ENCODE measurements at regions not wholly inside any gene's neighbourhood (a gene's known extent, or its start where the extent isn't known, plus 50 kb on each side); places are given as distances from the start of the nearest gene placed in this dataset.
A peak's percentile ranks its signal among the peaks of the same experiment; 100 is the strongest.
"Not testable (repeated sequence)": the region's sequence is repeated elsewhere in the genome, so short reads cannot be mapped to it uniquely, and the experiment has no call there.

- no peak for TF ChIP-seq CTCF (IDR thresholded peaks at IDR 0.05; ENCODE audit: insufficient read depth, low read depth, low read length, missing control alignments)
- DNase-seq (ENCODE audit: low read depth) = no peak
- H3K4me3 ChIP-seq (ENCODE audit: low read length) = no peak overlapping the region
These were observed 218.6 kb downstream of the ZNF33B start for GRCh38 chr10:42419789-42420188.

- DNase-seq (ENCODE audit: low read depth) = no peak
- no peak for TF ChIP-seq CTCF (IDR thresholded peaks at IDR 0.05; ENCODE audit: insufficient read depth, low read depth, low read length, missing control alignments)
- no peak overlapping the region for H3K4me3 ChIP-seq (ENCODE audit: low read length)
These were observed 257.3 kb downstream of the ZNF33B start for GRCh38 chr10:42380926-42381547.

- peak overlapping the region; percentile 49 for H3K4me3 ChIP-seq (ENCODE audit: low read length)
- TF ChIP-seq CTCF (IDR thresholded peaks at IDR 0.05; ENCODE audit: insufficient read depth, low read depth, low read length, missing control alignments) = no peak
- peak; percentile 75 for DNase-seq (ENCODE audit: low read depth)
These were observed 270.7 kb downstream of the ZNF33B start for GRCh38 chr10:42367532-42368230.

GRCh38 chr10:42351745-42352144 lies 286.6 kb downstream of the ZNF33B start:
- no peak for DNase-seq (ENCODE audit: low read depth)
- no peak for TF ChIP-seq CTCF (IDR thresholded peaks at IDR 0.05; ENCODE audit: insufficient read depth, low read depth, low read length, missing control alignments)
- no peak overlapping the region for H3K4me3 ChIP-seq (ENCODE audit: low read length)

- DNase-seq (ENCODE audit: low read depth); H3K4me3 ChIP-seq (ENCODE audit: low read length): not testable (repeated sequence)
These were observed 301.6 kb downstream of the ZNF33B start for GRCh38 chr10:42336593-42337337.

GRCh38 chr10:42335653-42336296 lies 302.6 kb downstream of the ZNF33B start:
- H3K4me3 ChIP-seq (ENCODE audit: low read length); DNase-seq (ENCODE audit: low read depth): not testable (repeated sequence)

- no peak for DNase-seq (ENCODE audit: low read depth)
- no peak for TF ChIP-seq CTCF (IDR thresholded peaks at IDR 0.05; ENCODE audit: insufficient read depth, low read depth, low read length, missing control alignments)
- no peak overlapping the region for H3K4me3 ChIP-seq (ENCODE audit: low read length)
These were observed 334.0 kb downstream of the ZNF33B start for GRCh38 chr10:42304341-42304740.

- DNase-seq (ENCODE audit: low read depth); H3K4me3 ChIP-seq (ENCODE audit: low read length): not testable (repeated sequence)
These were observed 356.5 kb downstream of the ZNF33B start for GRCh38 chr10:42281896-42282295.

GRCh38 chr10:42269788-42270187 lies 368.6 kb downstream of the ZNF33B start:
- not testable (repeated sequence) for DNase-seq (ENCODE audit: low read depth); H3K4me3 ChIP-seq (ENCODE audit: low read length)

GRCh38 chr10:42263259-42263658 lies 375.1 kb downstream of the ZNF33B start:
- DNase-seq (ENCODE audit: low read depth); H3K4me3 ChIP-seq (ENCODE audit: low read length): not testable (repeated sequence)

- not testable (repeated sequence) for H3K4me3 ChIP-seq (ENCODE audit: low read length); DNase-seq (ENCODE audit: low read depth)
These were observed 395.4 kb downstream of the ZNF33B start for GRCh38 chr10:42243002-42243401.
